ENCODE measurements at regions not wholly inside any gene's neighbourhood (a gene's known extent, or its start where the extent isn't known, plus 50 kb on each side); places are given as distances from the start of the nearest gene placed in this dataset.

GRCh38 chr18:38427736-38428135 lies 862.1 kb upstream of the CELF4 start:
- DNase-seq (ENCODE audit: low read depth), result no peak

GRCh38 chr18:38427234-38427633 lies 861.6 kb upstream of the CELF4 start:
- DNase-seq (ENCODE audit: low read depth), result no peak

- DNase-seq (ENCODE audit: low read depth), result no peak
Measured at GRCh38 chr18:38421872-38422615, 856.4 kb upstream of the CELF4 start.

GRCh38 chr18:38421021-38421420 lies 855.4 kb upstream of the CELF4 start:
- no peak for DNase-seq (ENCODE audit: low read depth)

- no peak for DNase-seq (ENCODE audit: low read depth)
Measured at GRCh38 chr18:38420611-38421010, 855.0 kb upstream of the CELF4 start.

GRCh38 chr18:38415811-38416210 lies 850.2 kb upstream of the CELF4 start:
- DNase-seq (ENCODE audit: low read depth), result no peak

GRCh38 chr18:38413193-38413592 lies 847.6 kb upstream of the CELF4 start:
- no peak for DNase-seq (ENCODE audit: low read depth)

GRCh38 chr18:38406607-38407006 lies 841.0 kb upstream of the CELF4 start:
- no peak for DNase-seq (ENCODE audit: low read depth)

- no peak for DNase-seq (ENCODE audit: low read depth)
Measured at GRCh38 chr18:38402509-38402908, 836.9 kb upstream of the CELF4 start.

- no peak for DNase-seq (ENCODE audit: low read depth)
Measured at GRCh38 chr18:38397094-38397493, 831.5 kb upstream of the CELF4 start.

- DNase-seq (ENCODE audit: low read depth), result no peak
Measured at GRCh38 chr18:38386146-38386545, 820.5 kb upstream of the CELF4 start.

GRCh38 chr18:38369772-38370690 lies 804.4 kb upstream of the CELF4 start:
- DNase-seq (ENCODE audit: low read depth), result no peak

GRCh38 chr18:38368886-38369285 lies 803.3 kb upstream of the CELF4 start:
- DNase-seq (ENCODE audit: low read depth), result no peak

GRCh38 chr18:38368246-38368645 lies 802.6 kb upstream of the CELF4 start:
- no peak for DNase-seq (ENCODE audit: low read depth)

GRCh38 chr18:38367473-38367872 lies 801.9 kb upstream of the CELF4 start:
- DNase-seq (ENCODE audit: low read depth), result no peak

- no peak for DNase-seq (ENCODE audit: low read depth)
Measured at GRCh38 chr18:38362286-38362792, 796.7 kb upstream of the CELF4 start.

GRCh38 chr18:38358805-38359657 lies 793.4 kb upstream of the CELF4 start:
- DNase-seq (ENCODE audit: low read depth), result no peak

- DNase-seq (ENCODE audit: low read depth), result no peak
Measured at GRCh38 chr18:38353149-38353548, 787.6 kb upstream of the CELF4 start.

GRCh38 chr18:38350141-38350540 lies 784.5 kb upstream of the CELF4 start:
- no peak for DNase-seq (ENCODE audit: low read depth)

GRCh38 chr18:38330573-38330972 lies 765.0 kb upstream of the CELF4 start:
- no peak for DNase-seq (ENCODE audit: low read depth)

GRCh38 chr18:38329145-38329544 lies 763.5 kb upstream of the CELF4 start:
- DNase-seq (ENCODE audit: low read depth), result no peak

- no peak for DNase-seq (ENCODE audit: low read depth)
Measured at GRCh38 chr18:38322206-38322605, 756.6 kb upstream of the CELF4 start.

Data from EH (cell line).